Right atrium auricular region (tissue), 2 donors: ENCODE measurements at regions not wholly inside any gene's neighbourhood (a gene's known extent, or its start where the extent isn't known, plus 50 kb on each side); places are given as distances from the start of the nearest gene placed in this dataset.

Experiments used
- DNase-seq: peaks from one replicate; pipeline ENCODE4 v3.0.0-alpha.2; 2019; ENCODE audit warnings: low spot score
- H3K27ac ChIP-seq, 2 donors: fragments of 200-600 bp; sonication (generic); 1 replicate in 1 of 2; 2 replicates in 1 of 2; pipeline ENCODE4 v1.5.1; 2016 to 2019
- H3K27me3 ChIP-seq, 2 donors: fragments of 200-600 bp; sonication (generic); one replicate each; pipeline versions ENCODE4 v1.5.1 to v1.6.0; 2017 to 2019
- H3K36me3 ChIP-seq: fragments of 200-600 bp; sonication (generic); one replicate; pipeline ENCODE4 v1.5.1; 2016
- H3K4me1 ChIP-seq, 2 donors: fragments of 200-600 bp; sonication (generic); one replicate each; pipeline versions ENCODE4 v1.5.1 to v1.6.0; 2017 to 2019
- H3K4me3 ChIP-seq, 2 donors: fragments of 200-600 bp; sonication (generic); 1 replicate in 1 of 2; 2 replicates in 1 of 2; pipeline ENCODE4 v1.5.1; 2017 to 2019; ENCODE audit warnings: mild to moderate bottlenecking in 1 of 2, moderate library complexity in 1 of 2
- H3K9me3 ChIP-seq, 2 donors: fragments of 200-600 bp; sonication (generic); one replicate each; pipeline ENCODE4 v1.5.1; 2019
- TF ChIP-seq, protein P1 (sequence below), 2 donors: fragments of 200-600 bp; sonication (generic); IDR thresholded peaks; one replicate each; pipeline ENCODE4 v1.5.1; 2019; ENCODE audit warnings: antibody characterized with exemption in 2 of 2

DNA sequence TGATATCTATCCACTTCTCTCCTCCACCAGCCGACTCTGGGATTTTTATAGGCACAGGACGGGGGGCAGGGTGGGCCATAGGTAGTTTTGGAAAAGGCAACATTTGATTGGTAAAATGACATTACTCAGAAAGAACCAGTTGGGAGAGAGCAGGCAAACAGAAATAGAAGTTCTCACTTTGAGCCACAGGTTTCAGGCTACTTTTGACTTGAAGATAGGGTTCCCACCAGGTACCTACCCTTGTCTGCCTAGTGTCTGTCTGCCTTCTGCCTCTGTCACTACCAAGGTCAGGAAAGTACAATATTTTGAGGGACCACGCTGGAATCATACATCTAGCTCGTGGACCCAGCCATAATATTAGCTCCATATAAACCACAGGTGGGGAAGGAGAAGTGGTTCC lies 412.9 kb upstream of the GRM7 start:
- TF ChIP-seq, protein P1, sequence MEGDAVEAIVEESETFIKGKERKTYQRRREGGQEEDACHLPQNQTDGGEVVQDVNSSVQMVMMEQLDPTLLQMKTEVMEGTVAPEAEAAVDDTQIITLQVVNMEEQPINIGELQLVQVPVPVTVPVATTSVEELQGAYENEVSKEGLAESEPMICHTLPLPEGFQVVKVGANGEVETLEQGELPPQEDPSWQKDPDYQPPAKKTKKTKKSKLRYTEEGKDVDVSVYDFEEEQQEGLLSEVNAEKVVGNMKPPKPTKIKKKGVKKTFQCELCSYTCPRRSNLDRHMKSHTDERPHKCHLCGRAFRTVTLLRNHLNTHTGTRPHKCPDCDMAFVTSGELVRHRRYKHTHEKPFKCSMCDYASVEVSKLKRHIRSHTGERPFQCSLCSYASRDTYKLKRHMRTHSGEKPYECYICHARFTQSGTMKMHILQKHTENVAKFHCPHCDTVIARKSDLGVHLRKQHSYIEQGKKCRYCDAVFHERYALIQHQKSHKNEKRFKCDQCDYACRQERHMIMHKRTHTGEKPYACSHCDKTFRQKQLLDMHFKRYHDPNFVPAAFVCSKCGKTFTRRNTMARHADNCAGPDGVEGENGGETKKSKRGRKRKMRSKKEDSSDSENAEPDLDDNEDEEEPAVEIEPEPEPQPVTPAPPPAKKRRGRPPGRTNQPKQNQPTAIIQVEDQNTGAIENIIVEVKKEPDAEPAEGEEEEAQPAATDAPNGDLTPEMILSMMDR (IDR thresholded peaks at IDR 0.05) = no peak
- H3K4me1 ChIP-seq = no peaks in the 10 kb centered on the region
- H3K36me3 ChIP-seq = no peaks in the 10 kb centered on the region
- H3K4me3 ChIP-seq = no peak overlapping the region
- no peaks in the 10 kb centered on the region for H3K27me3 ChIP-seq
- no peaks in the 10 kb centered on the region for H3K9me3 ChIP-seq
- DNase-seq = no peak
- H3K27ac ChIP-seq = no peak overlapping the region

DNA sequence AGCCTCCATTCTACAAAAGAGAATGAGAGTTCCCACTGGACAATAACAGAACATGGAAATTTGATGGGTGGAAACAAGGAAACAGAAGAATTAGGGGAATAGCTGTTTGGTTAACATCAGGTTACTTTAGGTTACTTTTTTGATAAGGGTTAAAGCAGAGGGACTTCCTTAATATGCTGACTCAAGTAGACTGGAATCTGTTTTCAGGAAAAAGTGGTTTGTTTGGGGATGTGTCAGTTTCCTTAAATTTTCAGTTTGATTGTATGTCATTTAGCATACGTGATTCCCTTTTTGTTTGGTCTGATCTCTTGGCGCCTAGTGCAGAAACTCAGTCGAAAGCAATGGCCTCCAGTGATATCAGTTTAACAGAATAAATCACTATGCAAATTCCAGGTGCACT lies 411.8 kb upstream of the GRM7 start:
- no peaks in the 10 kb centered on the region for H3K9me3 ChIP-seq
- H3K4me3 ChIP-seq = no peak overlapping the region
- no peak for DNase-seq
- H3K27me3 ChIP-seq = no peaks in the 10 kb centered on the region
- TF ChIP-seq, protein P1 (IDR thresholded peaks at IDR 0.05) = no peak
- no peaks in the 10 kb centered on the region for H3K4me1 ChIP-seq
- no peak overlapping the region for H3K27ac ChIP-seq
- H3K36me3 ChIP-seq = no peaks in the 10 kb centered on the region

DNA sequence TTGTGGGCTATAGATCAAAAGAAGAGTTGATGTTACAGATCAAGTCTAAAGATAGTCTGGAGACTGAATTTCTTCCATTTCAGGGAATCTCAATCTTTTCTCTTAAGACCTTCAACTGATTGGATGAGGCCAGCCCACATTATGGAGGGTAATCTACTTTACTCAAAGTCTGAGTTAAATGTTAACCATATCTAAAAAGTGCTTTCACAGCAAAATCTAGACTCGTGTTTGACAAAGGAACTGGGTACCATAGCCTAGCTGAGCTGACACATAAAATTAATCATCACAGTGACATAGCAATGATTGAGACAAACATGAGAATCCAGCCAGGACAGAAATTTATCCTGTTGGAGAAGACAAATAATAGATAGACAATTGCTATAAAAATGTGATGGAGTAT lies 407.9 kb upstream of the GRM7 start:
- H3K36me3 ChIP-seq = no peaks in the 10 kb centered on the region
- TF ChIP-seq, protein P1 (IDR thresholded peaks at IDR 0.05) = no peak
- H3K27me3 ChIP-seq = no peaks in the 10 kb centered on the region
- H3K4me3 ChIP-seq = no peak overlapping the region
- H3K4me1 ChIP-seq = no peaks in the 10 kb centered on the region
- H3K9me3 ChIP-seq = no peaks in the 10 kb centered on the region
- H3K27ac ChIP-seq = no peak overlapping the region
- DNase-seq = no peak

DNA sequence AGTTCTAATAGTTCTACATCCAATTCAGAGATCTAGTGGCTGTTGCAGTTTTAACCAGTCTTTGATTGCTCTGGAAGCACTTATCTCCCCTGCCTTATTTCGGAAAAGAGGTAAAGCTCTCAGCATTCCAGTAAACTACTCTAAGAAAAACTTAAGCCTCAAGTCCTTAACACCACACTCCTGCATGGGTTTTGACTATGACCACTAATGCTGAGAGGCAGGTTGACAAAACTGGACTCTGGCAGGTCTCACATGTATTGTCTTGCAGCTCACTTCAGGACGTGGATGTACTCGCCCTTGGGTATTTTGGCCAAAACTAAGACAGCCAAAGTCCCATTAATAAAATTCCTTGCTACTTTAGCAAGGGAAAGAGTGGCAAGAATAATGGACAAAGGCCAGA lies 405.9 kb upstream of the GRM7 start:
- H3K4me1 ChIP-seq = no peaks in the 10 kb centered on the region
- TF ChIP-seq, protein P1 (IDR thresholded peaks at IDR 0.05) = no peak

DNA sequence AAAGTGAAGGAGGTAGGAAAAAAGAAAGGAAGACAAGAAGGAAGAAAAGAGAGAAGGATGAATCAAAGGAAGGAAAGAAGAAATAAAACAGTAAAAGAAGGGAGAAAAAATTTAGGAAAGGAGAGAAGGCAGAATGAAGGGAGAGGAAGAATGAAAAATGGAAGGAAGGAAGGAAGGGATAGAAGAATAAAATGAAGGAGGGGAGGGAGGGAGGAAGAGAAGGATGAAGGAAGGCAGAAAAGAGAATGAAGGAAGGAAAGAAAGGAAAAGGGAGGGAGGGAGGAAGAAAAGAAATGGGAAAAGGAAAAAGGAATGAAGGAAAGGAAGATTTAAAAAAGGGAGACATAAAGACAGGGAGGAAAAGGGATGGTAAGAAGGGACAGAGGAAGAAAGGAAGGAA lies 393.7 kb upstream of the GRM7 start:
- no peaks in the 10 kb centered on the region for H3K27me3 ChIP-seq
- TF ChIP-seq, protein P1 (IDR thresholded peaks at IDR 0.05) = no peak
- no peak overlapping the region for H3K4me3 ChIP-seq
- H3K4me1 ChIP-seq = no peaks in the 10 kb centered on the region
- DNase-seq = no peak
- no peaks in the 10 kb centered on the region for H3K36me3 ChIP-seq
- no peak overlapping the region for H3K27ac ChIP-seq
- no peaks in the 10 kb centered on the region for H3K9me3 ChIP-seq

More for the DNA sequence above, 405.9 kb upstream of the GRM7 start:
- DNase-seq = no peak
- Histone ChIP-seq H3K27ac (no peak overlapping the region), H3K9me3 (no peaks in the 10 kb centered on the region), H3K4me3 (no peak overlapping the region), H3K36me3 (no peaks in the 10 kb centered on the region), H3K27me3 (no peaks in the 10 kb centered on the region)

DNA sequence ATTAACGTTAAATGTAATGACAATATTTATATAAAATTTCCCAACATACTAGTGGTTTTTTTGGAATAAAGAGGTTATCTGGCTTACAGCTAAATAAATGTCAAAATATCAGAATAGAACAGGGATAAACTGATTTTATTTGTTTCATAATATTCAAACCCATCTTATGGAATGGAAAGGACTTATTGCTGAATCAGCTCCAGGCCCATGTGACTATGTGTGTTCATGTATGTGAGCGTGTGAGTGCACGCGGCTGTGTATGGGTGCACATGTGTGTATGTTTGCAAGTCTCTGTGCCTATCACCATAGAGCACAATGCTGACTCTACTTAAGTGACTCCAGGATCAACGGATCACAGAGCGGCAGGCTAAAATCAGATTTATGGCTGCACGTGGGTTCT lies 392.3 kb upstream of the GRM7 start:
- Histone ChIP-seq H3K9me3 (no peaks in the 10 kb centered on the region), H3K27me3 (no peaks in the 10 kb centered on the region), H3K36me3 (no peaks in the 10 kb centered on the region), H3K27ac (no peak overlapping the region), H3K4me3 (no peak overlapping the region), H3K4me1 (no peaks in the 10 kb centered on the region)
- no peak for DNase-seq
- TF ChIP-seq, protein P1 (IDR thresholded peaks at IDR 0.05) = no peak
